ENCODE measurements at regions not wholly inside any gene's neighbourhood (a gene's known extent, or its start where the extent isn't known, plus 50 kb on each side); places are given as distances from the start of the nearest gene placed in this dataset.

DNA sequence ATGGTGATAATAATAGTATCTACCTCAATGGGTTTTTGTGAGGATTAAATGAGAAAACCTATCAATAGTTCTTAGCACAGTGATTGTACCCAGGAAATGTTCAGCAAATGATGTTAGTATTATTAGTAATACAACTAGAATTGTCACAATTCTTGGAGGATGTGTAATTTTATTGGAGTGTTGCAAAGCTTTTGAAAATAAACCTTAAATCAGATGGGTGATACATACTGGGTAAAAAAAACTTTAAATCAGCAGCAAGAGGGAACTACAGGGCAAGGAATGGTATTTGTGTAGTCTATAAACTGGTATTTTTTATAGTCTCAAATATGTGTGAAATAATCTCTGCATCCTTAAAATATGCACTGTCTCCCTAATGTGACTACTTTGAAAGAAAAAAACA lies 371.6 kb downstream of the PIK3R1 start:
- Histone ChIP-seq H3K27me3 (ENCODE audit: control insufficient read depth in 1 of 2, insufficient read depth in 2 of 2, low read length in 2 of 2) (no peaks in the 10 kb centered on the region), H2AFZ (ENCODE audit: low read length) (no peak overlapping the region), H3K27ac (ENCODE audit: extremely low read length, insufficient read depth, low read length) (no peak overlapping the region), H3K36me3 (replicated peaks in 1 of 2; ENCODE audit: control insufficient read depth in 1 of 2, insufficient read depth in 2 of 2, low read length in 2 of 2) (no peaks in the 10 kb centered on the region), H3K4me2 (ENCODE audit: low read depth, low read length) (no peak overlapping the region), H3K9ac (ENCODE audit: insufficient read depth, low read depth, low read length) (no peak overlapping the region), H3K4me3 (replicated peaks in 1 of 3; ENCODE audit: insufficient read depth in 1 of 3, low read depth in 2 of 3, low read length in 3 of 3) (no peak overlapping the region), H3K9me3 (ENCODE audit: low read length) (no peaks in the 10 kb centered on the region), H3K79me2 (ENCODE audit: insufficient read depth, low read length) (no peaks in the 10 kb centered on the region), H4K20me1 (ENCODE audit: insufficient read depth, low read length) (no peaks in the 10 kb centered on the region), H3K4me1 (ENCODE audit: insufficient read depth, low read length) (no peaks in the 10 kb centered on the region)
- no peak for ATAC-seq
- in situ Hi-C loops (cut with HindIII; ENCODE audit: extremely low pct_ligation_motif_present, low pct_unique_long_range_greater_than_20kb) = no loop called here
- TF ChIP-seq NAIF1 (CRISPR knock-in tag; IDR thresholded peaks at IDR 0.05; ENCODE audit: borderline replicate concordance) (no peak), PHF8 (CRISPR knock-in tag; IDR thresholded peaks at IDR 0.05) (no peak), TEAD2 (CRISPR knock-in tag; IDR thresholded peaks at IDR 0.05) (no peak), ELF1 (CRISPR knock-in tag; IDR thresholded peaks at IDR 0.05) (no peak), ZNF280D (CRISPR knock-in tag; IDR thresholded peaks at IDR 0.05) (no peak), LCORL (IDR thresholded peaks at IDR 0.05) (no peak), LCORL (CRISPR knock-in tag; IDR thresholded peaks at IDR 0.05) (no peak), ZNF687 (CRISPR knock-in tag; IDR thresholded peaks at IDR 0.05) (no peak), SRSF1 (optimal IDR thresholded peaks at IDR 0.05; ENCODE audit: low read depth, low read length) (no peak)
- DNase-seq (ENCODE audit: low spot score) = no peak
- intact Hi-C loops (cut with micrococcal nuclease; ENCODE audit: unreplicated experiment) = no loop called here
- BruUV-seq (replicated peaks) = no TSS peak
- ChIA-PET CTCF (ENCODE audit: low intra/inter-chr PET ratio, low total read pairs) (no interaction called here), POLR2A (no interaction called here)
- FAIRE-seq = no peak

All from HepG2 (cell line).